Neural cell (in vitro differentiated cells): ENCODE measurements at regions not wholly inside any gene's neighbourhood (a gene's known extent, or its start where the extent isn't known, plus 50 kb on each side); places are given as distances from the start of the nearest gene placed in this dataset.

Source experiments
- EP300 ChIP-seq: fragments of 450-650 bp; conservative IDR thresholded peaks from 2 replicates; pipeline ENCODE4 v1.6.1; 2014; ENCODE audit warnings: antibody characterized with exemption, mild to moderate bottlenecking, moderate library complexity; ENCODE audit not compliant: poor library complexity, severe bottlenecking
- EZH2 ChIP-seq: fragments of 200-600, 300-800 bp; shearing (Covaris generic), sonication (generic); IDR thresholded peaks from 2 replicates; pipeline ENCODE4 v1.6.1; 2014; ENCODE audit warnings: antibody characterized with exemption, low read length, borderline replicate concordance, mild to moderate bottlenecking; ENCODE audit not compliant: insufficient read depth, poor library complexity, severe bottlenecking
- MXI1 ChIP-seq: fragments of 450-650 bp; conservative IDR thresholded peaks from 2 replicates; pipeline ENCODE4 v1.6.1; 2014; ENCODE audit warnings: antibody characterized with exemption, mild to moderate bottlenecking; ENCODE audit not compliant: poor library complexity, severe bottlenecking
- POLR2AphosphoS5 ChIP-seq: IDR thresholded peaks from 2 replicates; pipeline ENCODE4 v1.6.1; 2012
- RAD21 ChIP-seq: fragments of 450-650 bp; conservative IDR thresholded peaks from 2 replicates; pipeline ENCODE4 v1.6.1; 2014; ENCODE audit warnings: antibody characterized with exemption, mild to moderate bottlenecking, moderate library complexity
- TAF1 ChIP-seq: IDR thresholded peaks from 2 replicates; pipeline ENCODE4 v1.6.1; 2012; ENCODE audit warnings: low read depth
- TF ChIP-seq, protein P1 (sequence below): fragments of 450-650 bp; IDR thresholded peaks from 2 replicates; pipeline ENCODE4 v1.5.1; 2014; ENCODE audit warnings: antibody characterized with exemption, mild to moderate bottlenecking, moderate library complexity; ENCODE audit not compliant: poor library complexity, severe bottlenecking
- TF ChIP-seq, protein P2 (sequence below): IDR thresholded peaks from 2 replicates; pipeline ENCODE4 v1.6.1; 2012; ENCODE audit warnings: borderline replicate concordance

DNA sequence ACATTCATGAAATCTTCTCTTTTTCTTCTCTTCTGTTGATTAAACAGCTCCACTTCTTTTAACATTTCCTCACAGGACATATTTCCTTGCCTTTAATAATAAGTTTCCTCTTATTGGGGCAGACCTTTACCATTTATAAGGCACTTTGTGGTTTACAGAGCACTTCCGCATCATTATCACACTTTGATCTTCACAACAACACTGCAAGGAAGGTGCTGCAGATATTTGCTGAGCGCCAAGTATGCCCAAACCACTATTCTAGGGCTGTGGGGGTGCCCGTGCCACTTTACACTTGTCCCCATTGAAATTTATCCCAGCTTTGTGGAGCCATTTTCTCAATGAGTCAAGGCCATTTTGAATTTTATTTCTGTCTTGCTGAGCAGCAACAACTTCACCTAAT, 246.6 kb downstream of the SS18 start:
- TF ChIP-seq, protein P1, sequence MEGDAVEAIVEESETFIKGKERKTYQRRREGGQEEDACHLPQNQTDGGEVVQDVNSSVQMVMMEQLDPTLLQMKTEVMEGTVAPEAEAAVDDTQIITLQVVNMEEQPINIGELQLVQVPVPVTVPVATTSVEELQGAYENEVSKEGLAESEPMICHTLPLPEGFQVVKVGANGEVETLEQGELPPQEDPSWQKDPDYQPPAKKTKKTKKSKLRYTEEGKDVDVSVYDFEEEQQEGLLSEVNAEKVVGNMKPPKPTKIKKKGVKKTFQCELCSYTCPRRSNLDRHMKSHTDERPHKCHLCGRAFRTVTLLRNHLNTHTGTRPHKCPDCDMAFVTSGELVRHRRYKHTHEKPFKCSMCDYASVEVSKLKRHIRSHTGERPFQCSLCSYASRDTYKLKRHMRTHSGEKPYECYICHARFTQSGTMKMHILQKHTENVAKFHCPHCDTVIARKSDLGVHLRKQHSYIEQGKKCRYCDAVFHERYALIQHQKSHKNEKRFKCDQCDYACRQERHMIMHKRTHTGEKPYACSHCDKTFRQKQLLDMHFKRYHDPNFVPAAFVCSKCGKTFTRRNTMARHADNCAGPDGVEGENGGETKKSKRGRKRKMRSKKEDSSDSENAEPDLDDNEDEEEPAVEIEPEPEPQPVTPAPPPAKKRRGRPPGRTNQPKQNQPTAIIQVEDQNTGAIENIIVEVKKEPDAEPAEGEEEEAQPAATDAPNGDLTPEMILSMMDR, result no peak
- TF ChIP-seq EP300, result no peak
- TF ChIP-seq RAD21, result no peak
- TF ChIP-seq, protein P2, sequence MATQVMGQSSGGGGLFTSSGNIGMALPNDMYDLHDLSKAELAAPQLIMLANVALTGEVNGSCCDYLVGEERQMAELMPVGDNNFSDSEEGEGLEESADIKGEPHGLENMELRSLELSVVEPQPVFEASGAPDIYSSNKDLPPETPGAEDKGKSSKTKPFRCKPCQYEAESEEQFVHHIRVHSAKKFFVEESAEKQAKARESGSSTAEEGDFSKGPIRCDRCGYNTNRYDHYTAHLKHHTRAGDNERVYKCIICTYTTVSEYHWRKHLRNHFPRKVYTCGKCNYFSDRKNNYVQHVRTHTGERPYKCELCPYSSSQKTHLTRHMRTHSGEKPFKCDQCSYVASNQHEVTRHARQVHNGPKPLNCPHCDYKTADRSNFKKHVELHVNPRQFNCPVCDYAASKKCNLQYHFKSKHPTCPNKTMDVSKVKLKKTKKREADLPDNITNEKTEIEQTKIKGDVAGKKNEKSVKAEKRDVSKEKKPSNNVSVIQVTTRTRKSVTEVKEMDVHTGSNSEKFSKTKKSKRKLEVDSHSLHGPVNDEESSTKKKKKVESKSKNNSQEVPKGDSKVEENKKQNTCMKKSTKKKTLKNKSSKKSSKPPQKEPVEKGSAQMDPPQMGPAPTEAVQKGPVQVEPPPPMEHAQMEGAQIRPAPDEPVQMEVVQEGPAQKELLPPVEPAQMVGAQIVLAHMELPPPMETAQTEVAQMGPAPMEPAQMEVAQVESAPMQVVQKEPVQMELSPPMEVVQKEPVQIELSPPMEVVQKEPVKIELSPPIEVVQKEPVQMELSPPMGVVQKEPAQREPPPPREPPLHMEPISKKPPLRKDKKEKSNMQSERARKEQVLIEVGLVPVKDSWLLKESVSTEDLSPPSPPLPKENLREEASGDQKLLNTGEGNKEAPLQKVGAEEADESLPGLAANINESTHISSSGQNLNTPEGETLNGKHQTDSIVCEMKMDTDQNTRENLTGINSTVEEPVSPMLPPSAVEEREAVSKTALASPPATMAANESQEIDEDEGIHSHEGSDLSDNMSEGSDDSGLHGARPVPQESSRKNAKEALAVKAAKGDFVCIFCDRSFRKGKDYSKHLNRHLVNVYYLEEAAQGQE, result no peak
- TF ChIP-seq EZH2, result no peak
- no peak for TF ChIP-seq MXI1
- TF ChIP-seq POLR2AphosphoS5, result no peak
- no peak for TF ChIP-seq TAF1
